A673 (cell line): ENCODE measurements at regions not wholly inside any gene's neighbourhood (a gene's known extent, or its start where the extent isn't known, plus 50 kb on each side); places are given as distances from the start of the nearest gene placed in this dataset.

Experiments
- BruUV-seq: library from RNA; stranded (reverse); fragments of 400-500 nt; replicated peaks from 2 replicates; lab custom pipeline; 2021; lab: Mats Ljungman, UMichigan
- CTCF ChIA-PET: fragments of 300-600 bp; sonication (Branson Sonifier 250); formaldehyde crosslinking; loops from one replicate; lab custom pipeline; 2022; ENCODE audit warnings: antibody characterized with exemption; lab: Charles Lee
- POLR2A ChIA-PET: fragments of 300-600 bp; sonication (Branson Sonifier 250); formaldehyde crosslinking; loops from one replicate; lab custom pipeline; 2022; ENCODE audit warnings: antibody characterized with exemption; ENCODE audit not compliant: low non-redundant PET; lab: Charles Lee
- DNase-seq: peaks from one replicate; pipeline ENCODE4 v3.0.0-alpha.2; 2015; ENCODE audit warnings: low spot score
- H3K27ac ChIP-seq: fragments of 200-600 bp; sonication (generic); 2 replicates; pipeline ENCODE4 v1.5.1; 2016; ENCODE audit warnings: mixed run types, low read depth, mild to moderate bottlenecking, mixed read lengths, antibody characterized with exemption, low read length; ENCODE audit not compliant: poor library complexity, severe bottlenecking
- H3K27me3 ChIP-seq: fragments of 200-600 bp; sonication (generic); replicated peaks from 2 replicates; pipeline ENCODE4 v1.6.1; 2017; ENCODE audit warnings: mixed run types, low read depth, mild to moderate bottlenecking, mixed read lengths, antibody characterized with exemption, low read length; ENCODE audit not compliant: insufficient read depth, poor library complexity
- H3K36me3 ChIP-seq: fragments of 200-600 bp; sonication (generic); 2 replicates; pipeline ENCODE4 v1.6.1; 2016; ENCODE audit warnings: mixed run types, mild to moderate bottlenecking, mixed read lengths, antibody characterized with exemption, low read length; ENCODE audit not compliant: insufficient read depth, poor library complexity, severe bottlenecking
- H3K4me1 ChIP-seq: fragments of 200-600 bp; sonication (generic); 2 replicates; pipeline ENCODE4 v1.6.1; 2017; ENCODE audit warnings: mixed run types, mild to moderate bottlenecking, mixed read lengths, antibody characterized with exemption, low read length; ENCODE audit not compliant: insufficient read depth, poor library complexity, severe bottlenecking
- H3K4me3 ChIP-seq: fragments of 200-600 bp; sonication (generic); 2 replicates; pipeline ENCODE4 v1.5.1; 2016; ENCODE audit warnings: low read depth, mixed run types, mild to moderate bottlenecking, mixed read lengths, low read length; ENCODE audit not compliant: poor library complexity, severe bottlenecking
- H3K9me3 ChIP-seq: fragments of 200-600 bp; sonication (generic); 2 replicates; pipeline ENCODE4 v1.6.1; 2016; ENCODE audit warnings: mixed run types, low read depth, mild to moderate bottlenecking, mixed read lengths, antibody characterized with exemption, low read length; ENCODE audit not compliant: poor library complexity, severe bottlenecking
- CTCF ChIP-seq: fragments of 300-800, 200-600 bp; sonication (generic); conservative IDR thresholded peaks from 2 replicates; pipeline ENCODE4 v1.5.1; 2017; ENCODE audit warnings: low read depth, mild to moderate bottlenecking, antibody characterized with exemption, low read length, moderate library complexity, mixed read lengths
- EZH2 ChIP-seq: fragments of 200-600 bp; sonication (generic); IDR thresholded peaks from 2 replicates; pipeline ENCODE4 v1.6.1; 2017; ENCODE audit warnings: borderline replicate concordance, low read depth, mild to moderate bottlenecking, mixed read lengths, antibody characterized with exemption, low read length; ENCODE audit not compliant: poor library complexity, severe bottlenecking
- intact Hi-C: fragments of 100-400 bp; cut with micrococcal nuclease; formaldehyde crosslinking; loops from one replicate; pipeline ENCODE4 v1.10.0; 2022; ENCODE audit not compliant: unreplicated experiment

- BruUV-seq = no TSS peak
- Histone ChIP-seq H3K4me1 (no peaks in the 10 kb centered on the region), H3K36me3 (no peaks in the 10 kb centered on the region), H3K9me3 (peaks cover 16% of the 10 kb centered on the region), H3K27me3 (no peaks in the 10 kb centered on the region), H3K27ac (no peak overlapping the region), H3K4me3 (no peak overlapping the region)
- TF ChIP-seq CTCF (no peak), EZH2 (no peak)
- intact Hi-C loops = no loop called here
- CTCF ChIA-PET = no interaction called here
- POLR2A ChIA-PET = no interaction called here
- no peak for DNase-seq
Observed at GRCh38 chr12:114866331-114866730, 182.4 kb upstream of the TBX3 start.

- Histone ChIP-seq H3K36me3 (no peaks in the 10 kb centered on the region), H3K4me1 (no peaks in the 10 kb centered on the region), H3K27ac (no peak overlapping the region), H3K9me3 (peaks cover 17% of the 10 kb centered on the region), H3K4me3 (no peak overlapping the region), H3K27me3 (no peaks in the 10 kb centered on the region)
- POLR2A ChIA-PET = no interaction called here
- TF ChIP-seq CTCF = no peak
- TF ChIP-seq EZH2 = no peak
- CTCF ChIA-PET = no interaction called here
- no TSS peak for BruUV-seq
- no peak for DNase-seq
- intact Hi-C loops = no loop called here
Observed at GRCh38 chr12:114864837-114865551, 181.0 kb upstream of the TBX3 start.

- peaks cover 17% of the 10 kb centered on the region for H3K9me3 ChIP-seq
- H3K4me1 ChIP-seq = no peaks in the 10 kb centered on the region
- CTCF ChIA-PET = no interaction called here
- H3K27ac ChIP-seq = no peak overlapping the region
- H3K36me3 ChIP-seq = no peaks in the 10 kb centered on the region
- TF ChIP-seq CTCF = no peak
- TF ChIP-seq EZH2 = no peak
- intact Hi-C loops = no loop called here
- POLR2A ChIA-PET = no interaction called here
- no peaks in the 10 kb centered on the region for H3K27me3 ChIP-seq
- no TSS peak for BruUV-seq
- DNase-seq = no peak
- no peak overlapping the region for H3K4me3 ChIP-seq
Observed at GRCh38 chr12:114863911-114864310, 179.9 kb upstream of the TBX3 start.
